HuH-7 (cell line): ENCODE measurements at regions not wholly inside any gene's neighbourhood (a gene's known extent, or its start where the extent isn't known, plus 50 kb on each side); places are given as distances from the start of the nearest gene placed in this dataset.
"Not testable (repeated sequence)": the region's sequence is repeated elsewhere in the genome, so short reads cannot be mapped to it uniquely, and the experiment has no call there.

Experiments used
- DNase-seq: peaks from one replicate; pipeline ENCODE4 v3.0.0; 2011; ENCODE audit warnings: low spot score

DNA sequence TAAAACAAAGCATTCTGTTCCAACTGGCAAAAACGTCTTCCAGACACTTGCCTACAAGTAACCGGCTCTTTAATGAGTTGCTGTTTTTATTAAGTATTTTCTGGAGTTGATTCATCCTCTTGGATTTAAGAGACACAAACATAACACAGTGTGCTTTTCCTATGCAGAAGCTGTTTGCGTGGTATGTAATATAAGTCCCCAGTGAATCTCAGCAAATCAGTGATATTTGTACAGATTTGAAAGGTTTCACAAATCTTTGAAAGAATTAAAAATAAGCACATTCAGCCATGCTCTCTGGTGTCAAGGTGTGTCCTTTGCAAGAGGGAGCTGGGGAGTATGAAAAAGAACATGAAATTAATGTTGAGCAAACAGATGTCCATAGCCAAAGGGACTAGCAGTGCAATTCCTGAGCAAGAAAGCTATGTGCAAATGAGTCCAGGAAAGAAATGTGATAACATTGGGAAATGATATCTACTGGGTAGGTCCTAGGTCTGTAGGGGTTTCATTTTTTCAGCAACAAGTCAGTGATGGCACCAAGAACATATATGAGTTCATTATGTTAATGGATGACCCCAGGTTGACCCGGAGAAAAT lies 170.1 kb upstream of the PHACTR1 start:
- DNase-seq = no peak

DNA sequence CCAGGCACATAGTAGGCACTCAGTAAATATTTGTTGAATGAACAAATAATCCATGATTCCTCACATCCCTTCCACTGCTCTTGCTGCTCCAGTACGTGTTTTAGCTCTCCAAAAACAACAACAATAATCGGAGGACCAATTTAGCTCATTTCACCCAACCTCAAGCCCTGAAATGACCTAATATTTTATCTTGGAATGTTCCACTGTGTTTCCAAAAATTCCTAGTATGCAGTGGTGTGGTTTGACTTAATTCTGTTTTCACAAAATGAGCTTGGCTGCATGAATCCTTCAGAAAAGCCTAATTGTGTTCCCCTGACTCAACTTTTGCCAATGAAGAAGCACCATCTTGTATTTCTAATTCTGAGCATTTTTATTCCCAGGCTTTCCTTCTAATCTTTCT lies 168.0 kb upstream of the PHACTR1 start:
- no peak for DNase-seq

DNA sequence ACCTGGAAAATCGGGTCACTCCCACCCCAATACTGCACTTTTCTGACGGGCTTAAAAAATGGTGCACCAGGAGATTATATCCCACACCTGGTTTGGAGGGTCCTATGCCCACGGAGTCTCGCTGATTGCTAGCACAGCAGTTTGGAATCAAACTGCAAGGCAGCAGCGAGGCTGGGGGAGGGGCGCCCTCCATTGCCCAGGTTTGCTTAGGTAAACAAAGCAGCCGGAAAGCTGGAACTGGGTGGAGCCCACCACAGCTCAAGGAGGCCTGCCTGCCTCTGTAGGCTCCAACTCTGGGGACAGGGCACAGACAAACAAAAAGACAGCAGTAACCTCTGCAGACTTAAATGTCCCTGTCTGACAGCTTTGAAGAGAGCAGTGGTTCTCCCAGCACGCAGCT lies 167.1 kb upstream of the PHACTR1 start:
- not testable (repeated sequence) for DNase-seq

DNA sequence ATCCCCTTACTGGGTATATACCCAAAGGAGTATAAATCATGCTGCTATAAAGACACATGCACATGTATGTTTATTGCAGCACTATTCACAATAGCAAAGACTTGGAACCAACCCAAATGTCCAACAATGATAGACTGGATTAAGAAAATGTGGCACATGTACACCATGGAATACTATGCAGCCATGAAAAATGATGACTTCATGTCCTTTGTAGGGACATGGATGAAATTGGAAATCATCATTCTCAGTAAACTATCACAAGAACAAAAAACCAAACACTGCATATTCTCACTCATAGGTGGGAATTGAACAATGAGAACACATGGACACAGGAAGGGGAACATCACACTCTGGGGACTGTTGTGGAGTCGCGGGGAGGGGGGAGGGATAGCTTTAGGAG lies 161.7 kb upstream of the PHACTR1 start:
- not testable (repeated sequence) for DNase-seq

DNA sequence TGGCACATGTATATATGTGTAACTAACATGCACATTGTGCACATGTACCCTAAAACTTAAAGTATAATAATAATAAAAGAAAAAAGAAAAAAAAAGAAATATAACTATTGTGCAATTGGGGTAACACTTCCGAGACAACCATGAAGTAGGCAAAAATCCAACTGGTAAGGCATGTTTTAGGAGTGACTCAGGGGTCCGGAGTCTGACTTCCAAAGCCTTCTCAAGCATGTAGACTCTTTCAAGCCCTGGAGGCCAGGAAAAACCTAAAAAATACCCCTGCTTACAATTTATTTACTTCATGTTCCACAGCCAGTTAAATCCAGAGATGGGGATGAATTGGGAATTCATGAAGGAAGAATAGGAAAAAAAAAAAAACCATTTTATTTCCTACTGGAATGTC lies 161.3 kb upstream of the PHACTR1 start:
- DNase-seq = no peak

DNA sequence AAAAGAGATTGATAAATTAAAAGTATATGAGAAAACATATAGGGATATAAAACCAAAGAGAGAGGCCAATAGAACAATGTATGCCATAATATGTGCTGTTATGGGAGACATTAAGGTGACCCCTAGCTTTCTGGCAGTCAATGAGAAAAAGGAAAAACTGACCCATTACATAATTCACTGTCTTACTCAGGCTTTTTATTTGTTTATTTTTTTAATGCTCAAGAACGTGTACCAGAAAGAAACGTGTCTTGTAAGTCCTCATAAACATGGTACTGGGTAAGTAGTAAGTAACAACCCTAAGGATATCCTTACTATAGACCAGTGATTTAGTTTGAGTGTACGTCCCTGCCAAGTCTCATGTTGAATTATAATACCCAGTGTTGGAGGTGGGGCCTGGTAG lies 160.8 kb upstream of the PHACTR1 start:
- DNase-seq = no peak

DNA sequence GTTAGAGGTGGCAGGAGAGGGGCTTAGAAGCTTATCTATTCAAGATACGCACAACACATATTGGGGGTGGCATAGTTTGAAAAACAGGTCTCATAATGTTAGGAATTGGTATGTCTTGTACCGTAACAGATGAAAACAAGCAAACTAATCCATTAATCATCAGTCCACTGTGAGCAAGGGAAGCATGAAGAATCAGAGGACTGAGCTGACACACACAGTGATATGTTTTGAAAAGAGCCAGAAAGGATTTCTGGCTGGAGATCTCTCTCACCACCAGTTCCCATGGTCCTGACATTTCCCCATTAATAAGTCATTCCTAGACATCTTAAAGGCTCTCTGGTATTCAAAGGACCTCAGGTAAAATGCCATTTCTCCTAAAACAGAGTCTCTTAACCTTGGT lies 158.8 kb upstream of the PHACTR1 start:
- no peak for DNase-seq

DNA sequence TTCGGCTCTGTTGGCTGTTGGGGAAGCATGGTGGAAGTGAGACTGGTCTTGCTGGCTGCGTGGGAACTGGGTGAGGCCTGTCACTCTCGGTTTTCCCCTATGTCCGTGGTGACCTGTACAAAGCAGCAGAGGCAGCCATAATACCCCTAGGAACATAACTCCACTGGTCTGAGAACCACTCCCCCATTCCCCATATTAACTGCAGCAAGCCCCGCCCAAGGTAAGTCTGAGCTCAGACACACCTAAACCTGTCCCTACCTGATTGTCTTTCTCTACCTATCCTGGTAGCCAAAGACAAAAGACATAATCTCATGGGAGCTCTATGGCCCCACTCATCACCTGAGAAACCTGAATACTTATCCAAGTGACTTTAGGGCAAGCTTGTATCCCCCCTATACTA lies 156.3 kb upstream of the PHACTR1 start:
- DNase-seq = no peak

DNA sequence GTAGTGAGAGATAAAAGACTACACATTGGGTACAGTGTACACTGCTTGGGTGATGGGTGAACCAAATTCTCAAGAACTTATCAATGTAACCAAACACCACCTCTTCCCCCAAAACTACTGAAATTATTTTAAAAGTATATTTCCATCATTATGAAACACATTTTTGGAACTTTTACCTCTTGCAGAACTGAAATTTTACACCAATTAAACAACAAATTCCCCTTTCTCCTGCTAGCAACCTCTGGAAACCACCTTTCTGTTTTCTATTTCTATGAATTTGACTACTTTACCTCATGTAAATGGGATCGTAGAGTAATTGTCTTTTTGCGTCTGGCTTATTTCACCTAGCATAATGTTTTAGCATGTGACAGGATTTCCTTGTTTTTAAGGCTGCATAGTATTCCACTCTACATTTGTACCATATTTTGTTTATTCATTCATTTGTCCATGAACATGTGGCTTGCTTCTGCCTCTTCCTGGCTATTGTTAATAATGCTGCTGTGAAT lies 149.9 kb upstream of the PHACTR1 start:
- DNase-seq = no peak

DNA sequence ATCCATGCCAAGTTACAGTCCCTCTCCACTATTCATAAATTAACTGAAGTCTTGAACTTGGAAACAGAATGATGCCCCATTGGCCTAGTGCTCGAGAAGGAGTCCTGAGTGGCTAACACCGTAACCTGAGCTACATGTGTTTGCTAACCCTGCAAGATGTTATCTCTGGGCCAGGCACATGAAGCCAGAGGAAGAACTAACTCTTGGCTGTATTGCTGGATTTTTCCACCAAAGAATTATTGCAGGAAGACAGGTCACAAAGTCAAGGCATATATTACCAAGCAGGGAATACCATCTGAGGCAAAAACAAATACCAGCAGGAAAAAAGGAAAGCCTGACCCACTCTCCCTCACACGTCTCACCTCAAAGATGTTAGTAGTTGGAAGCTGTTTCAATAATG lies 148.9 kb upstream of the PHACTR1 start:
- no peak for DNase-seq

DNA sequence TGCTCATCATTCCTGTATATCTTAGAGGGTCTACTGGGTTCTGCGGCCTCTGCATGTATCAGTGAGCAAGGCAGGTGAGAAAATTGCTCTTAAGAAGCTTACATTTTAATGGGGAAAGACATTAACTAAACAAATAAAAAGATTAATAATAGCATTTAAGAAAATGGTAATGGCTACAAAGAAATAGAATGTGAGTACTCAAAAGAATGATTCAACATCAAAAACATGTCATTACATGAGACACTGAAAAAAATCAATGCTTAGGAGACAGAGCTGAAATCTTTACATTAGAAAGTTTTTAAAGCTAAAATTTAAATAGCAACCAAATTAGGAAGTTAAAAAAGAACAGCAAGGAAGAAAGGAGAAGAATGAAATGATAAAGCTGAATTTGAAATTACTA lies 146.9 kb upstream of the PHACTR1 start:
- DNase-seq = no peak

DNA sequence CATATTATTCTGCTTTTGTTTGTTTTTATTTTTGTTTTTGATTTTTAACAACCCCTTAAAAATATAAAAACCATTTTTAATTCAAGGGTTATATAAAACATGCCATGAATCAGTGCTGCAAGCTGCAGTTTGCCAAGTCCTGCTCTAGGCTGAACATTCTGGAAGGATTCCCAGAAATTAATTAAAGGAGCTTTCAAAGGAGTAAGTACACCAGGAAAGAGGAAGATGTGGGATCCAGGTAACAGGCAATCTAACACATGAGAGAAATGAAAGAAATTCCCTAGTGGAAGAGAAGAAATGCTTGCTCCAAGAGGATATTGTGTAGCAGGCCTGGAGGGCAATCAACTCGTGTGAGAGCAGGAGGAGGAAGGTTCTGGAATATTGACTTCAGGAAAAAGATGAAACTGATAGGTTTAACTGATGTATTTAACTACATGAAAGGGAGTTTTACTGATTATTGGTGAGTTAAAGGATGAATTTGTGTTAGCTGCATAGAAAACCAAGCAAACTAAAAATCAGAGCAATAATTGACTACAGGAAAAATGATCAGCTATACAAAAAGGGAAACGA lies 146.0 kb upstream of the PHACTR1 start:
- no peak for DNase-seq

DNA sequence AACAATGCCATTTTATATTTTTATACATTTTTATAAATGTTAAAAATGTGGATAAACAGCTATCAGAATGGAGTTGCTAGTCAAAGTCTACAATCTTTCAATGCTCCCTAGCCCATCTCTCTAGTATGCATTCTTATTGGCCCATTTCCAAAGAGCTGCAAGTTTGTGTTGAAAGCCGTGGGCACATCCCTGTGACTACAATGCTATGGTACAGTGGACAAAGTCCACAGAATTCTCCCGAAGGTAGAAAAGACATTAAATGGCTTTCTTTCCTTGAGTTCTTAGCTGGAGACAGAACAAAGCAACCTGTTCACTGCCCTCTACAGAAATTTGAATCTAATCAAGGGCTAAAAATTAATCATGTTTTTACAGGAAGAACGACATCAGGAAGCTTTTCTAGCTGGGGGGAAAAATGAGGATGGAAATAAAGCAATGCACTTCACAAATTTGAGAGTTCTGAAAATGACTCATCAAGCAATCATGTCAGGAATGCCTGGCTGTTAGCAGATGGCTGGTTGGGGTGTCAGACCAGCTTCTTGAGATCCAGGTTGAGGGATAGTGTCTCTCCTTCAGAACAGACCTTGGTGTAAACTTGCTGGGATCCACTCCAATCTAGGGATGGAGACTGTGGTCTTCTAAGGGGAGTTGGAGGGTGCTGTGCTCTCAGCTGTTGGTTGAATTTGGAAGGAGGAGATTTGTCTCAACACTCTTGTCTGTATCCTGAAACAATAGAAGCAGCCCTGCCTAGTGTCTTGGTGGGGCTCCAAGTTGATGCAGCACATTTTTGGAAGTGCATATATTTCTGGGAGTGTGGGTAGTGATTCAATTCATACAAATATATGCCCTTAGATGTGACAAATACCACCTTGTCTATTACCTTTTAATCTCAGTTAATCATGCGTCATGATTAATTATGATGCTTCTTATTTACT lies 143.4 kb upstream of the PHACTR1 start:
- DNase-seq = no peak

DNA sequence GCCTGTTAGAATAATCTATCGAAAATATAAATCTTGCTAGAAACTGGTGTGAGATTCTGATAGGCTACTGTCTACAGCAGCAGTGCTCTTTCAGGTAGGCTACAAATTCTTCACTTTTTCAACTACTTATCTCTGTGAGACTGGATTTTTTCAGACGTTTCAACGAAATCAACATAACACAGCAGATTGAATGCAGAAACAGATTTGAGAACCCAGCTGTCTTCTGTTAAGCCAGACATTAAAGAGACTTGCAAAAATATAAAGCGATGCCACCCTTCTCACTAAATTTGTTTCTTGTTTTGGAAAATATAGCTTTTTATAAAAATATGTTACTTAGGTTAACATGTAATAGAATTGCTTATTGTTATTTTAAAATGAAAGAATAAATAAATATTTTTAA lies 140.6 kb upstream of the PHACTR1 start:
- no peak for DNase-seq

DNA sequence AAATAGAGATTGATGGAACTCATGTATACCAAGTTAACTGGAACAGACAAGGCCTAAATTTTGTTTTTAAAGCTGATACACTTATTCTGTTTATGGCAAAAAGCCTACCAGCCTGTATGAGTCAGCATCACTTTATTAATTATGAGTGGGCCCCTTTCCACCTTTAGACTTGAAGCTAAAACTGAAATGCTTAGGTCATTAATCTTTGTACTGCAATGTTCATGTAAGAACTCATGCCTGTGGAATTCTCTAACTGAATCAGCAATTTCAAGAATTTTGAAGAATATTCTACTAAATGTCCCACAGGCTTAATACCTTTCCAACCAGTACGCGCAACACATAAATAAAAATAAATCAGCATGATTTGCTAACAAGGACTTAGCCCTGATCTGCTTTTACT lies 140.2 kb upstream of the PHACTR1 start:
- no peak for DNase-seq

DNA sequence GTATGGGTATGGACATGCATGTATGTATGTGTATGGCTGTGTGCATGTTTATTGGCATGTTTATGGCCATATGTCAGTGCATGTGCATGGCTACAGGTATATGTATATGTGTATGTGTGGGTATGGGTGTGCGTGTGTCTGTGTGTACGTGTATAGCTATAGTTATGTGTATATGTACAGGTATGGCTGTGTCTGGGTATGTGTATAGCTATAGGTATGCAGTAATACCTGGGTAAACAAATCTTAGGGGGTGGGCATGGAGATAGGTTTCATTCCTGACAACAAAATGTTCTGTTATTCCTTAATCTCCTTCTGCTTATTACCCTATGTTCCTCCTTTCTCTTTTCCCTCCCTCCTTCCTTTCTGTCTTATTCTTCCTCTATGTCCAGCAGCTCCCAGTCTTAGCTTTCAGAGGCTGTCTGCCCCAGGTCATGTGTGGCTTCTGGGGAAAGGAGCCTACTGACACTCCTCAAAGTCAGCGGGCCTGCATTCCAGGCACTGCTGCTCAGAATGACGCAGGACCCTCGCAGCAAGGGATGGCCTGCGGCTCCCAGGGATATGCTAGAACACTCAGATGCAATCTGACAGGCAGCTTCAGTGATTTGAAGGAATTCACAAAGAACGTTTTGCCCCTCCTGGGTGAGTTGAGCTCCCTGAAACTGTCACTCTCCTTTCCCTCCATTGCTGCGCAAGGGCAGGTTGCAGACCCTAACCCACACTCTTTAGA lies 139.3 kb upstream of the PHACTR1 start:
- DNase-seq = no peak

DNA sequence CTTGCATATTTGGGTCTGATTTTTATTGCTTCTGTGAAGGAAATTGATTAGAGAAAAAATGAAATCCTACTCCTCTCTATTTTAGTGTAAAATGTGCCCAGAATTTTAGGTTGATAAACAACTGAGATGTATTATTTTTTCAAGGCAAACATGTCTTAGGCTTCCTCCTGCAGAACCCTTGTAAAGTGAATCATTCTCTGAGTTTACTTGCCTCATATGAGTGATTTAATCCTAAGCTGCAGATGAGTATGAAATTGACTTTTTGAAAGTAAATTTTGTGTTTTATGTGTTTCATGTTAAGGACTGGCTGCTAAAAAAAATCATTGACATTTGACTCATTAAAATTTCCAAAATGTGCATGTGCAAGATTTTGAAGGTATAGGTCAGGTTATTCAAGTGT lies 138.5 kb upstream of the PHACTR1 start:
- no peak for DNase-seq

DNA sequence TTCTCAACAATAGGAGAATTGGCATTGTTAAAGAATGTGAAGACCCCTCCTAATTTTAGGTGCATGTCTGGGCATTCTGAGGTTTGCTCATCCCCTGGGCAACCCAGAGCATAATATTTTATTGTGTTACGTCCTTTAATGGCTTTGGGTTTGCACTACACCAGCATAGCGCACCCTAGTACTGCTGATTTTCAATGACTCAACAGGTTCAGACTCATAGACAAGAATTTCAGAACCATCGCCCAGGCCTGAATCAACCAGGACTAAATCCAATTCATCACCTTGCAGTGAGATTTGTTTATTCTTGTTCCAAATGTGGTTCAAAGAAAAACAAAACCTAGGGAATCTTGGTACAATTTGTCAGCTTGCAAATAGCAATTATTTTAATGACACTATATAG lies 137.8 kb upstream of the PHACTR1 start:
- no peak for DNase-seq

DNA sequence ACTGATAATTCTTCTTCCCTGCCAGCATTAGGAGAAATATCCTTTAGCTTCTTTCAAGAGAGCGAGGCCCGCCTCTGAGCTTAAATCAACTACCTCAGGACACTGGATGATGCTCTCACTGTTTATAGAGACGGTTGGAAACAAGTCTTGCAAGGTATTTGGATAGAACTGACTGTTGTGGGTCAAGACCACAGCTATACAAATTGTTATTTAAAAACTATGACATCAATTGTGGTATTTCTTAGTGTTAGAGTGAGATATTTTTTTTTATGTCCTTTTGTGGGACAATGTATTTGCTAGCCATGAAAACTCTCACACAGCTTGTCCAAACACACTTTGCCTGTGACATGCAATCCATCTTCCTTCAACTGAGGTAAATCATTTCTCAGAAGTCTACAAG lies 136.3 kb upstream of the PHACTR1 start:
- no peak for DNase-seq

DNA sequence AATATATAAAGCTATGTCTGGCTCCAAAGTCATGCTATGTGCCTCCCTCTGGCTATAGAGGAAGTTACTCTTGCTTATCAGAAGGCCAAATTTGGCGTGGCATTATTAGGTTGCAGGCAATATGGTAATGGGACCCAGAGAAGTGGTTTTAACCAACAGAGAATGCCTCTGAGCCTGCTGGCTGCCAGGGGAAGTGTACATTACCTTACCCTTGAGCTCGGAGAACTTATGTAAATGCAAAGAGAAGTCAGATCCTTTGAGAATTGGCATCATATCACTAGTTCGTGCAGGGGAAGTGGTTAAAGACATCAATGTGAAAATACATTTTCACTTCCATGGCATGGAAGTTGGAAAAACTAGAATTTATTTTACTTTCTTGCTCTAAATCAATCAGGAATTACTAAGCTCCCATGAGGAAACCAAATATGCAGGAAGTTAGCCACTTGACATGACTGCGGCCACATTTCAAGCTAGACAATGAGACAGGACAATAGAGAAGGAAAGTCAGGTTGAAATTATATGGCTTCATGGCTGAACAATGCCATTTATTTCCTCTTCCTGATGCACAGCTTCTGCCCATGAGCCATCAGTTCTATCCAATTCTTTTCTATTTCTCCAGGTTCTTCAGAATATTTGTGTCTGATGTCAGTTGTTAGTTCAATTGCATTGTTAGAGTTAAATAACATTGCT lies 134.0 kb upstream of the PHACTR1 start:
- DNase-seq = no peak

DNA sequence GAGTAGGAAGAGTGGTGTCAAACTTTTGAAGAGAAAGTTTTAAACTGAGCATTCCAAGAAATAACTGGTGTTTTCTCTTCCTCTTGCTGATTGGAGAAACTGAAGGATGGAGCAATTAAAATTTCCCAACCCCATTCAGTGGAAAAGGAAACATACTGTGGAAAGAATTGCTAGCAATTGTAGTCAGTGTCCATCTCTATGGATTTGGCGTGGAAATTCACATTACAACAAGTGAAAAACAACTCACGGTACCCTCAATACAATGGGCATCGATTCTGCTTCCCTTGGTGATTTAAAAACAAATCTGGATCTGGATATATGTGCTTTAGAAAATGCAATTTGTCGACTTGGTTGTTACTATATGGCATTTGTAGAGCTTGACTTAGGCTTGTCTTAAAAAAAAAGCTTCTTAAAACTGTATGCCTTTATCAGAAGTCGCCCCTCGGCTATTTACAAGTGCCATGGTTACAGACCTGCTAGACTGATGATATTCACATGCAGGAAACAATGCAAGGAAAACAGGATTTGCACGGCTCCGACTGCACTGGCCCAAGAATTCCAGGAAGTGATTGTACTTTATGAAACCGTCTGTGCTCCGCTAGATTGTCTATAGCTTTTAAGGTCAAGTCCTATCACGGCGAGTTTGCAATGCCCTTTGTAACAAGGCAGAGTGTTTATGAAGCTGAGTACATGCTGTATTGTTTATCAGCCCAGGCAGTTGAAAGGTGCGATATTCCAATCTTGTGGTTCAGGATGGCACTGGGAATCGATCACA lies 131.7 kb upstream of the PHACTR1 start:
- DNase-seq = no peak
